ENCODE measurements at regions not wholly inside any gene's neighbourhood (a gene's known extent, or its start where the extent isn't known, plus 50 kb on each side); places are given as distances from the start of the nearest gene placed in this dataset.

- Mint-ChIP-seq H3K4me1 (ENCODE audit: low read depth) (no peaks in the 10 kb centered on the region), H3K27ac (no peak overlapping the region), H3K4me3 (no peak overlapping the region), H3K36me3 (ENCODE audit: low read depth) (no peaks in the 10 kb centered on the region), H3K9me3 (ENCODE audit: insufficient read depth) (no peaks in the 10 kb centered on the region), H3K27me3 (ENCODE audit: low read depth) (no peaks in the 10 kb centered on the region)
- ChIA-PET CTCF (no interaction called here), POLR2A (no interaction called here)
- DNase-seq (no peak), ATAC-seq (no peak)
Observed at GRCh38 chr5:169369130-169369529, 68.2 kb upstream of the SLIT3 start.

GRCh38 chr5:169367861-169368260, 66.9 kb upstream of the SLIT3 start:
- H3K27ac Mint-ChIP-seq = no peak overlapping the region
- ChIA-PET CTCF (no interaction called here), POLR2A (no interaction called here)
- no peaks in the 10 kb centered on the region for H3K36me3 Mint-ChIP-seq (ENCODE audit: low read depth)
- DNase-seq (no peak), ATAC-seq (no peak)
- no peaks in the 10 kb centered on the region for H3K9me3 Mint-ChIP-seq (ENCODE audit: insufficient read depth)
- peaks cover 1% of the 10 kb centered on the region for H3K27me3 Mint-ChIP-seq (ENCODE audit: low read depth)
- no peak overlapping the region for H3K4me3 Mint-ChIP-seq
- no peaks in the 10 kb centered on the region for H3K4me1 Mint-ChIP-seq (ENCODE audit: low read depth)

DNA sequence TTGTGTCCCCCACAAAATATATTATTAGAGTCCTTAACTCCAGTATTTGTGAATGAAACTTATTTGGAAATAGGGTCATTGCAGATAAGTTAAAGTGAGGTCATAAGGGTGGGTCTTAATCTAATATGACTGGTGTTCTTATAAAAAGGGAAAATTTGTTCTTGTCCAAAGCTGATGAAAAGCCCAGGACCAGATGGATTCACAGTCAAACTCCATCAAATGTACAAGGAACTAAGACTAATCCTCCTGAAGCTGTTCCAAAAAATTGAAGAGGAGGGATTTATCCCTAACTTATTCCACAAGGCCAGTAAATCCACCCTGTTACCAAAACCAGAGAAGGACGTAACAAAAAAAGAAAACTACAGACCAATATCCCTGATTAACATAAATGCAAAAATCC, 56.4 kb upstream of the SLIT3 start:
- ChIA-PET POLR2A (no interaction called here), CTCF (no interaction called here)
- no peak overlapping the region for H3K4me3 Mint-ChIP-seq
- H3K9me3 Mint-ChIP-seq (ENCODE audit: insufficient read depth) = no peaks in the 10 kb centered on the region
- no peak overlapping the region for H3K27ac Mint-ChIP-seq
- ATAC-seq (no peak), DNase-seq (no peak)
- H3K4me1 Mint-ChIP-seq (ENCODE audit: low read depth) = no peaks in the 10 kb centered on the region
- H3K36me3 Mint-ChIP-seq (ENCODE audit: low read depth) = no peaks in the 10 kb centered on the region
- peaks cover 3% of the 10 kb centered on the region for H3K27me3 Mint-ChIP-seq (ENCODE audit: low read depth)

GRCh38 chr5:169356811-169357210, 55.9 kb upstream of the SLIT3 start:
- ATAC-seq (no peak), DNase-seq (no peak)
- Mint-ChIP-seq H3K4me1 (ENCODE audit: low read depth) (no peaks in the 10 kb centered on the region), H3K9me3 (ENCODE audit: insufficient read depth) (no peaks in the 10 kb centered on the region), H3K4me3 (no peak overlapping the region), H3K27ac (no peak overlapping the region), H3K27me3 (ENCODE audit: low read depth) (peaks cover 3% of the 10 kb centered on the region), H3K36me3 (ENCODE audit: low read depth) (no peaks in the 10 kb centered on the region)
- ChIA-PET POLR2A (no interaction called here), CTCF (no interaction called here)

DNA sequence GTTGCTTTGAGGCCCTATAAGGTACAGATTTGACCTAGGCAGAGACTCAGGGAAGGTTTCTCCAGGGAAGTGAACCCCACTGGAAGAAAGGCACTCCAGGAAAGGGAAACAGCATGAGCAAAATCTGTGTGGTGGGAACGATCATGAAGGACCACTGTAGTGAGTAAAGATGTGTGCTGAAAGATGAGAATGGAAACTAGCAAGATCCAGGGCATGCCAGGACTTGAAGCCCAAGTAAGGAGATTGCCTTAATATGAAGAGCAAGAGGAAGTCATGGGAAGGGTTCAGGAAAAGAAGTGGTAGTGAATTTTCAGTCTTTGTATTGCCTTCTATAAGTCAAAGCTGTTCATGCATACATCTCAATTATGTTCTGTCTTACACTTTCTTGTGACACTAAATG, 55.2 kb upstream of the SLIT3 start:
- no peak for ATAC-seq
- H3K4me3 Mint-ChIP-seq = no peak overlapping the region
- H3K27ac Mint-ChIP-seq = no peak overlapping the region

DNA sequence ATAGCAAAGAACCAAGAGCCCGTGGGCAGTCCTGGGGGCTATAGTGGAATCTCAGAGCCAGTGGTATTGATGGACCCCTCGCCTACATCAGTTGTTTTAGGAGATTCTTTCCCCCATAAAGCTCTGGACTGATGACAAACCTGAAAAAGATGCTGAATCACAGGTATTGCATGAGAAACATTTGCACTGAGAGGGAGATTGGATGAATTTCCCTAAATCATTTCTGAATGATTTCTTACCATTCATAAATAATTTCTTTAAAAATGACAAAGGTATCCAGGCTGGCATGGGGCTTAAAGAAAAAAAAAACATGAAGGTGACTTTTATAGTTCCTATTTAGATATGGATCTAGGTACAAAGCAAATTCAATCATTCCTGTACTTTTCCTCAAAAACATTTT, 54.0 kb upstream of the SLIT3 start:
- no peak for ATAC-seq

More for the DNA sequence above, 55.2 kb upstream of the SLIT3 start:
- no peaks in the 10 kb centered on the region for H3K9me3 Mint-ChIP-seq (ENCODE audit: insufficient read depth)
- no peak for DNase-seq
- H3K4me1 Mint-ChIP-seq (ENCODE audit: low read depth) = no peaks in the 10 kb centered on the region
- POLR2A ChIA-PET = no interaction called here
- no peaks in the 10 kb centered on the region for H3K36me3 Mint-ChIP-seq (ENCODE audit: low read depth)
- CTCF ChIA-PET = no interaction called here
- peaks cover 3% of the 10 kb centered on the region for H3K27me3 Mint-ChIP-seq (ENCODE audit: low read depth)

GRCh38 chr5:169354263-169354662, 53.3 kb upstream of the SLIT3 start:
- DNase-seq (no peak), ATAC-seq (no peak)
- Mint-ChIP-seq H3K9me3 (ENCODE audit: insufficient read depth) (no peaks in the 10 kb centered on the region), H3K36me3 (ENCODE audit: low read depth) (no peaks in the 10 kb centered on the region), H3K27ac (no peak overlapping the region), H3K4me1 (ENCODE audit: low read depth) (no peaks in the 10 kb centered on the region), H3K27me3 (ENCODE audit: low read depth) (peaks cover 3% of the 10 kb centered on the region), H3K4me3 (no peak overlapping the region)
- ChIA-PET POLR2A (no interaction called here), CTCF (no interaction called here)

More for the DNA sequence above, 54.0 kb upstream of the SLIT3 start:
- no peak for DNase-seq
- ChIA-PET POLR2A (no interaction called here), CTCF (no interaction called here)
- no peaks in the 10 kb centered on the region for H3K36me3 Mint-ChIP-seq (ENCODE audit: low read depth)
- H3K4me3 Mint-ChIP-seq = no peak overlapping the region
- peaks cover 3% of the 10 kb centered on the region for H3K27me3 Mint-ChIP-seq (ENCODE audit: low read depth)
- no peak overlapping the region for H3K27ac Mint-ChIP-seq
- H3K4me1 Mint-ChIP-seq (ENCODE audit: low read depth) = no peaks in the 10 kb centered on the region
- no peaks in the 10 kb centered on the region for H3K9me3 Mint-ChIP-seq (ENCODE audit: insufficient read depth)

- ATAC-seq (no peak), DNase-seq (no peak)
- ChIA-PET CTCF (no interaction called here), POLR2A (no interaction called here)
- Mint-ChIP-seq H3K4me1 (ENCODE audit: low read depth) (no peaks in the 10 kb centered on the region), H3K27me3 (ENCODE audit: low read depth) (peaks cover 3% of the 10 kb centered on the region), H3K4me3 (no peak overlapping the region), H3K36me3 (ENCODE audit: low read depth) (no peaks in the 10 kb centered on the region), H3K27ac (no peak overlapping the region), H3K9me3 (ENCODE audit: insufficient read depth) (no peaks in the 10 kb centered on the region)
Observed at GRCh38 chr5:169352901-169353300, 52.0 kb upstream of the SLIT3 start.

DNA sequence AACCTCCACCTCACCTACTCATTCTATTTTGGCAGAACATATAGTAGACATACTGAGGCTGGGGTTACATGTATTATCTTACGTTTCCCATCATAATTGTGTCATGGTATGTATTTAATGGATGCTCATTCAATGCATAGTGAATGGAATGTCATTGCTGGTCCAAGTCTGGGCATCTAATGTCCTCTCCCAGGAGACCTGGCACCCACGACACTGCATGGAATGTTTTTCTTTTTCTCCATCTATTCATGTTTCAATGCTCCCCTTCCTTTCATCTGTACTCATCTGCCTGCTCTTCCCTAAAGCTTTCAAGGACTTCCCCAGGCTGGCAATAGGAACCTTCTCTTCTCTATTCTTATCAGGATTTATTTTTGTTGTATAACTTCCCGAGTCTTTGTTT, 50.8 kb upstream of the SLIT3 start:
- ChIA-PET CTCF (no interaction called here), POLR2A (no interaction called here)
- H3K4me3 Mint-ChIP-seq = no peak overlapping the region
- H3K4me1 Mint-ChIP-seq (ENCODE audit: low read depth) = no peaks in the 10 kb centered on the region
- no peak for ATAC-seq
- no peak overlapping the region for H3K27ac Mint-ChIP-seq
- no peaks in the 10 kb centered on the region for H3K36me3 Mint-ChIP-seq (ENCODE audit: low read depth)
- peaks cover 3% of the 10 kb centered on the region for H3K27me3 Mint-ChIP-seq (ENCODE audit: low read depth)
- DNase-seq = no peak
- no peaks in the 10 kb centered on the region for H3K9me3 Mint-ChIP-seq (ENCODE audit: insufficient read depth)

GRCh38 chr5:169350759-169351240, 49.9 kb upstream of the SLIT3 start:
- no peak overlapping the region for H3K27ac Mint-ChIP-seq
- H3K36me3 Mint-ChIP-seq (ENCODE audit: low read depth) = no peaks in the 10 kb centered on the region
- POLR2A ChIA-PET = no interaction called here
- CTCF ChIA-PET = no interaction called here
- H3K4me3 Mint-ChIP-seq = no peak overlapping the region
- H3K9me3 Mint-ChIP-seq (ENCODE audit: insufficient read depth) = no peaks in the 10 kb centered on the region
- no peaks in the 10 kb centered on the region for H3K4me1 Mint-ChIP-seq (ENCODE audit: low read depth)
- no peak for DNase-seq
- peaks cover 3% of the 10 kb centered on the region for H3K27me3 Mint-ChIP-seq (ENCODE audit: low read depth)
- no peak for ATAC-seq
